HG03280 (cell line): ENCODE measurements at regions not wholly inside any gene's neighbourhood (a gene's known extent, or its start where the extent isn't known, plus 50 kb on each side); places are given as distances from the start of the nearest gene placed in this dataset.

ENCODE experiments used
- ATAC-seq: cut with Tn5 transposase; IDR thresholded peaks from one replicate; pipeline ENCODE4 v1.9.1; 2021; ENCODE audit warnings: mild to moderate bottlenecking, moderate library complexity; ENCODE audit not compliant: unreplicated experiment

DNA sequence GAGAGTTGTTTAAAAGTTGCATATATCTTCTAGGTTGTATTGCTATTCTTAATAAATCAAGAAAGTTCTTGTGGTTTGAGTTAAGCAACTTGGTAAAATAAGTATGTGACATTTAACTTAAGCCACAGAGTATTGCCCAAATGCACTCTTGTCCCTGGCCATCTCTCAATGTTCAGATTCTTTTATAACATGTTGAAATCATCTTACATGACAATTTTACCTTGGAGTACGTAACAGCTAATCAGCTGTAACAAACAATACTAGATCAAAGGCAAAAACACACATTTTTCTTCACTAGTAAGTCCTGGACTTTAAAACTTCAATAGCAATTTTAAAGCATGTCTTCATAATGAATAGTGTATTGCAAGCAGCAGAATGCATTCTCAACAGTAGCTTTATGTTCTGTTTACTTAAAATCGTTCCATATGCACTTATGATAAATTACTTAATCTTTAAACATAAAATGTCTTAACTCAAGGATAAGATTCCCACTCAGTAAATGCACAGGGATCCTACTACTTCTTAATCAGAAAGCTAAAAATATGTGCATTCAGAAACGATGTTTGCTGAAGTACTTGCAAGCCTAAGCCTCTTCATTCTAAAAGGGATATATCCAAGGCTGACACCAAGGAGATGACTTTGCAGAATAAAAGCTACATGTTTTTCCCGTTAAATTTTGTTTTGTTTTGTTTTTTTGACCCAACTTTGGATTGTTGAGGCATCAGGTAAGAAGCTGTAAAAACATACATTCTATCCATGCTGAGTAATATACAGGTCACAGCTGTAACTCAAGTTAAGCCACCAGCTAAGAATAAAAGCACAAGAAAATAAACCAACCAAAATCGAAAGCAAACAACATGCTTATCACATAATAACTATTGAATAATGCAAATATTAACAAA is 86.1 kb upstream of the NFIB start:
- ATAC-seq: no peak

GRCh38 chr9:14398473-14398872 is 84.5 kb upstream of the NFIB start:
- no peak for ATAC-seq

GRCh38 chr9:14396171-14396570 is 82.2 kb upstream of the NFIB start:
- ATAC-seq: no peak

GRCh38 chr9:14395317-14396082 is 81.6 kb upstream of the NFIB start:
- no peak for ATAC-seq

GRCh38 chr9:14393418-14393817 is 79.5 kb upstream of the NFIB start:
- ATAC-seq: no peak

DNA sequence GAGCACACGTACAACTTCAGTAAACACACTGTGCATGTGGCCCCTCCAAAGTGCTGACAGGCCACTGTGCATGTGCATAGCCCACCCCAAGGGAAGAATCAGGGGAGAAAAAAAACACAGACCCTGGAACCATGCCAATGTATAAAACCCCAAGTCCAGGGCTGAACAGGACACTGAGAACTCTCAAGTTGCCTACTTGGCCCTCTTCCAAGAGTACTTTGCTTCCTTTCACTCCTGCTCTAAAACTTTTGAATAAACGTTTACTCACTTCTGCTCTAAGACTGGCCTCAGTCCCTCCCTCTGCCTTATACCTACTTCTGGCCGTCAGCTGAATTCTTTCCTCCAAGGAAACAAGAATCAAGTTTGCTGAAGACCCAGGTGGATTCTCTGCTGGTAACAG is 77.7 kb upstream of the NFIB start:
- no peak for ATAC-seq

GRCh38 chr9:14389657-14390056 is 75.7 kb upstream of the NFIB start:
- ATAC-seq: no peak

GRCh38 chr9:14389146-14389545 is 75.2 kb upstream of the NFIB start:
- no peak for ATAC-seq

DNA sequence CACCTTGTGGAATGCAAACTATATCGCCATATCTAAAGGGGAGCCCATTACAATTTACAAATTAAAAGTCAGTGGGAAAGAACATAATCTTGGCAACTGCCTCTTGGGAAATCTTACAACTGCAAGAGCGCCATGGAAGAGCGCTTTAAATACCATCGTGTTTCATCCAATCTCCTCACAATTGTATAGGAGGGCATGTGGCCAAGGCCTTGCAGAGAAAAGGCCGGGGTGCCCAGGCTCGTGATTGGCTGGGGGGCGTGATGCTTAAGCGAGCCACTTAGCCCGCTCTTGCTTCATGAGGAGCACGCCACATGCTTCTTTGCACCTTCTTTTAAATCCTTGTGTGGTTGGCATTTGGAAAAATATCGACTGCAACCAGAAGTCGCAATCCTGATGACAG is 69.8 kb upstream of the NFIB start:
- no peak for ATAC-seq

DNA sequence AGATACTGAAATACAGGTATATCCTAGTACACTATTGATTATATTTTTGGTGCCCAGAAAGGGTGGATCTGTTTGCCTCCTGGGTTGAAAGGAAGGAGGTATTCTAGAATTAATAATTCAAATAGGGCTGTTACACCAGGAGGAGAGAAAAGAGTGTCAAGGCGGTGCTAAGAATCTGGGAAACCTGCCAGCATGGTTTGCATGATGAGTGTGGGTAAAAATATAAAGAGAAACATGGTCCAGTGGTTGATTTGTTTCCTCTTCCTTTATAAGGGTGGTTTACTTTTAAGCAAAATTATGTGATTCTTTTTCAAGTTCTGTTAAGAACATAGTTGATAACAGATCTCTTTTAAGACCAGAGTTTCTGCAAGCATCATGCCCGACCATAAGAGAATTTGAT is 69.4 kb upstream of the NFIB start:
- no peak for ATAC-seq

DNA sequence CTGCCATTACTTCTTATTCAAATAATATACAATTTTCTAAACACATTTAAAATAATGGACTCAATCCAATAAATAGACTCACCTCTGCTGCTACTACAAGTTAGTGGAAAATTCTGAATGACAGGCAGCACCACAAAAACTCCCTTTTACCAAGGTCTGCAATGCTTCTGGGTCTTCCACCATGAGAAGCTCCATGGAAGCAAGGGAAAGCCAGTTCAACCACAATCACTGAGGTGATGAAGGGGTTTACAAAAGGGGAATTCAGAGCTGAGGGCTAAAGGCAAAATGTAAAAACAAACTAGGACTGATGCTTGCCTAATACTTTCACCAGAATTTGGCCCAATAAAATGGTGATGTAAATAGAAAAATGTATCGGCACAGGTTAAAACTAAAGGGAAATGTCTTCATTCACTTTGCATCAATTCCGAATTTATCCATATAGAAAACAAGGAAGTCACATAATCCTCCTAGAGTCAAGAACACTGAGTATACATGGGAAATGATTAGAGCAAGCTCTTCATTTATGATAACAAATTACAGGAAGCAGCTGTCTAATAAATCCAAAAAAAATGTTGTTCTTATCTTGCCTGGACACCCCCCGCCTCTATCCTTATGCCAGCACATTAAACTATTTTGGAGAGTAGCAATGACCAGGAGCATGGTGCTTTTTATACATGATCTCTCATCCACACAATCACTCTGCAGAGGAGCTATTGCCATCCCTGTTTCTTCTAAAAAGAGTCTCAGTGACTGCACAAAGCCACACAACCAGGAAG is 66.3 kb upstream of the NFIB start:
- no peak for ATAC-seq

- ATAC-seq: no peak
These were observed 65.3 kb upstream of the NFIB start for GRCh38 chr9:14379280-14379679.

- ATAC-seq: no peak
These were observed 59.8 kb upstream of the NFIB start for GRCh38 chr9:14373706-14374105.

DNA sequence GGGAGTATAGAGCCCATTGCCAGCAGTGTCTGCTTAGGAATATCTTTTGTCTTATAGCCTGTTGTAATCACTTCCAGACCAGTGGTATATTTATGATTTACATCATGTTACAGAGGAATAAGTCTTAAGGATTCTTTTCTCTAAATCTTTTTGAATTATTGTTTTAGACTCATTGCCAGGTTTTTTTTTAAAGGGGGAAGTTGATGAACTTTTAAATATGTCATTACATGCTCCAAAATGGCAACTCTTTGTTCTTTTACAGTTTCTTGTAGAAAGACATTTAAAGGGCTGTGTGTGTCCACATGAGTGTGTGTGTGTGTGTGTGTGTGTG is 59.4 kb upstream of the NFIB start:
- ATAC-seq: no peak

GRCh38 chr9:14372437-14373335 is 58.7 kb upstream of the NFIB start:
- no peak for ATAC-seq

- ATAC-seq: no peak
These were observed 55.1 kb upstream of the NFIB start for GRCh38 chr9:14369011-14369410.

DNA sequence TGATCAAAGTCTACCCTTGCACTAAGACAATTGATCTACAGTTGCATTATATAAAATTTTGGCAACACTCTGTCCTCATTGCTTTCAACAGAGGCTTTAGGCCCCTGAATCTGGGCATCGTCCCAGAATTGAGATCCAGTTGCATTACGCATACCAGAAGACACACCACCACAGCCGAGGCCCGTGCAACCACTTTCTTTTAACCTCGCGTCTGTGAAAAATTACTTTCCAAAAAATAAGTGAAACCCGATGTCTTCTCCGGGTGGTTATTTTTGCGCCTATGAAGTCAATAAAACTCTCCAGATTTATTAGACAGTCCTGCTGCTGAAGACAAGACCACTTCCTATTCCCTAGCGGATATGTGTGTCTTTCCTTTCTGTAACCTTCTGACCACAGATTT is 52.1 kb upstream of the NFIB start:
- no peak for ATAC-seq

DNA sequence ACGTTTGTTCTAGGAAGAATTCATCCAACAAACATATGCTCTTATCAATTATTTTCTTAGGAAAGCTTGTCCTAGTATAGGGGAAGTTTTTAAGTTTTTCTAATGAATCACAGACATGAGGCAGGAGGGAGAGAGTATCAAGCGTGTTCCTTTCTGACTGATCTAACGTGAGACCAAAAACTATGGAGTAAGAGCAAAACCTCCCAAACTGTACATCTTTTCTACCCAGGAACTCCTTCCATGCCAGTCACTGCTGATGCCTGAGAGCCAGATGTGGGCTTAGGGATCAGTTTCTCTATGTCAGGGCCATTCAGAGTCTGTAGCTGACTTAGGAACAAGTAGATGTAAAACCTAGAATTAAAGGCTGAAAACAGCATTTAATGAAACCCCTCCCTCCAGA is 51.7 kb upstream of the NFIB start:
- ATAC-seq: no peak
